H54 (cell line): ENCODE measurements at regions not wholly inside any gene's neighbourhood (a gene's known extent, or its start where the extent isn't known, plus 50 kb on each side); places are given as distances from the start of the nearest gene placed in this dataset.
"Not testable (repeated sequence)": the region's sequence is repeated elsewhere in the genome, so short reads cannot be mapped to it uniquely, and the experiment has no call there.

ENCODE experiments used
- DNase-seq: peaks from one replicate; pipeline ENCODE4 v3.0.0; 2011; ENCODE audit warnings: low spot score, mixed read lengths; ENCODE audit not compliant: insufficient read length
- FAIRE-seq: peaks from 3 replicates; lab custom pipeline; 2011; peaks lifted over from hg19 to GRCh38; lab: Jason Lieb, UNC
- POLR2A ChIP-seq: IDR thresholded peaks from 2 replicates; pipeline ENCODE4 v1.6.1; 2011; ENCODE audit warnings: low read depth, mild to moderate bottlenecking, low read length

DNA sequence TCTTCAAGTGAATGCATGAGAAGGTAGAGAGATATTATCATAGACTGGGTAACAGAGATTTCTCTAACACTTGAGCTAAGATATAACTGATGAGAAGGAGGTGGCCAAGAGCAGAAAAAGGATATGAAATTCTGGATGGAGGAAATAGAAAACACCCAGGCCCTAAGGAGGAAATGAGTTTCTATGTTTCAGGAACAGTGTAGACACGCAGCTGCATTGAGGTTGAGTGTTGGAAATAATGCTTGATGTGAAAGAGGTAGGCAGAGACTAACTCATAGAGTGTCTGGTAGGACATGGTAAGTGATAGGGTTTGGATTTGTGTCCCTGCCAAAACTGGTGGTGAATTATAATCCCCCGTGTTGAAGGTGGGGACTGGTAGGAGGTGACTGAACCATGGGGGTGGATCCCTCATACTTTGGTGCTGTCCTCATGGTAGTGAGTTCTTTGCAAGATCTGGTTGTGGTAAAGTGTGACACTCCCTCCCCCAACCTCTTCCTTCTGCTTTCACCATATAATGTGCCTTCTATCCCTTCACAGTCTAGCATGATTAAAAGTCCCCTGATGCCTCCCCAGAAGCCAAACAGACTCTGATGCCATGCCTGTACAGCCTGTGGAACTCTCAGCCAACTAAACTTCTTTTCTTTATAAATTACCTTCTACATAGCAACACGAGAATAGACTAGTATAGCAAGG is 787.3 kb downstream of the EDEM1 start:
- DNase-seq (no peak), FAIRE-seq (no peak)
- TF ChIP-seq POLR2A = no peak

DNA sequence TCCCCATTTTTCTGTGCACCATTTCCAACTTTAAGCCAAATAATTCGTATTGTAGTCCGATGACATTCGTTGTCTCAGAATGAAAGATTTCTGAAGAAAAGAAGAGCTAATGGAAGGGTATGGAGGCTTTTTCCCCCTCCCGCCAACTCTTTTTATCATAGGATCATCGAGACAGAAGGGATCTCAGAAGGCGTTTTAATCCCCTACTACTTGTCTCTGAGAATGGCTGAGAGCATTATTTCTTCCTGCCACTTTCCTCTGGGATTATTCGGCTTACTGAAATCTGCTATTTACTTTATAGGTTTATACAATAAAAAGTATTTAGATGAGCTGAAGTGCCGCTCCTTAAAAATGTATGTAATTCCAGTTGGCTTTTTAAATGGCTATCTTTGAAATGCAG is 789.8 kb downstream of the EDEM1 start:
- DNase-seq = no peak
- no peak for FAIRE-seq
- TF ChIP-seq POLR2A = no peak

DNA sequence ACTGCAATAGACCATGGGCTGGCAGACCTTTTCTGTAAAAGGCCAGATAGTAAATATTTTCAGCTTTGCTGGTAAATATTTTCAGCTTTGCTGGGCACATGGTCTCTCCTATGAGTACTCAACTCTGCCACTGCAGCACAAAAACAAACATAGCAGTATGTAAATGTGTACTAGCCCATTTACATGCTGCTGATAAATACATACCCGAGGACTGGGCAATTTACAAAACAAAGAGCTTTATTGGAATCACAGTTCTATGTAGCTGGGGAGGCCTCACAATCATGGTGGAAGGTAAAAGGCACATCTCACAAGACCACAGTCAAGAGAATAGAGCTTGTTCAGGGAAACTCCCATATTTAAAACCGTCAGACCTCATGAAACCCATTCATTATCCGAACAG is 793.0 kb downstream of the EDEM1 start:
- FAIRE-seq = no peak
- no peak for DNase-seq
- TF ChIP-seq POLR2A = no peak

DNA sequence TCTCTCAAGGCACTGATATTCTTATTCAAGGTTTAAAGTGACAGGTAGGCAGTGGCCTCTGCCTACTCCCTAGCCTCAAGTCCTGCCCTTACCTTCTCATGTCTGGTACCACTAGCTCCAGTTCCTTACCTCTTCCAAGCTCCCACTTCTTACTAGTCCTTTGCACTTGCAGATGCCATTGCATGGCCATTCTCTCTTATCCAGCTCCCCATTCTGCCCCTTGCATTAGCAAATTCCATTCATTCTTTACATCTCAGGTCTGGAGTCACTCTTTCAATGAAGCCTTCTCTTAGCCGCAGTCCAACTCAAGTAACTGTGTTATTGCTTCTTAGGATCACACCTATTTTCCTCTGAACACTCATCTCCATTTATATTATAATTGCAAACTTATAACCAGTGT is 807.1 kb downstream of the EDEM1 start:
- FAIRE-seq = no peak
- TF ChIP-seq POLR2A = no peak
- no peak for DNase-seq

DNA sequence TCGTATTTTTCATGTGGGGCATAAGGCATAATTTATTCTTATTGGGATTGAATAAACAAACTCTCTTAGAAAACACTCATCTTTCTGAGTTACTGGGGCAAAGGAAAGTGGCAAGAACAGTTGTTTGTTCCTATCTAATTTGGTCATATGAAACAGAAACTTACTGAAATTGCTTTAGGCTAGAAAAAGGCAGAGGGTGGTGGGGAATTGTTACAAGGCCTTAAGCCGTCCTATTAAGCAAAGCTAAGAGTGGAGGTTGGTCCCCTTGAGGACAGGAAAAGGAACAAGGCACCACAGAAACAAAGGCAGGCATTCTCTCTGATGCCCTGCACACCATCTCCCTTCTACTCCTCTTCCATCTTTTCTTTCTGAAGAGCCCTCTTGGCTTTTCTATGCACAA is 830.9 kb downstream of the EDEM1 start:
- no peak for TF ChIP-seq POLR2A
- DNase-seq = no peak
- no peak for FAIRE-seq

DNA sequence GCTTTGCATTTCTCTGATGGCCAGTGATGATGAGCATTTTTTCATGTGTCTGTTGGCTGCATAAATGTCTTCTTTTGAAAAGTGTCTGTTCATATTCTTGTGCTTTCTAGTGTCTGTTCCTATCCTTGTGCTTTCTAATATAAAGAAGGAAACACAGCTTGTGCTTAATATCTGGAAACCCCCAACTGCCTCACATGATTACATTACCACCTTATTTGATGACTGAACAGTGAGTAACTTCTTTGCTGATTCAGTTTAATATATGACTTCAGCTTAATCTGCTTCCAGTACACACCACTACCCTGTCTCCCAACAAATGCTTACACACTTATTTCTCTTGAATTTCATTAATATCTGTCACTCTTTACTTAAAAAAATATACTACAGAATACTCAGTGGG is 835.1 kb downstream of the EDEM1 start:
- no peak for TF ChIP-seq POLR2A
- FAIRE-seq (no peak), DNase-seq (no peak)

DNA sequence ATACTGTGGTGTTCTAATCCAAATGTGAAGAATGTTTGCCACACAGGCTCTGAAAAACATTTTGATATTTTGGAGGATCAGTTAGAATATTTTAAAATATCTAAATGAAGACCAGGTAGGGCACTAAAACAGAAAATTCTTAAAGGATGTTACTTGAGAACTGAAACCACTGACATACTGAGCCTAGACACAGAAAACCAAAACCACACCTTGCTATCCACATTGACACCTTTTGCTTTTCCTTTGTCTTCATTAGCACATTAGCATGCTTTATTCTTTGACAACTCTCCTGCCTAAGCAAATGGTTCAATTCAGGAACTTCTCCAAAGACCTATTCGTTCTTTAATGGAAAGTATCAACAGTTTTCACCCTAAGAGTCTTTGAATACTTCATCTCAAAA is 835.9 kb upstream of the GRM7 start:
- FAIRE-seq = no peak
- no peak for TF ChIP-seq POLR2A

DNA sequence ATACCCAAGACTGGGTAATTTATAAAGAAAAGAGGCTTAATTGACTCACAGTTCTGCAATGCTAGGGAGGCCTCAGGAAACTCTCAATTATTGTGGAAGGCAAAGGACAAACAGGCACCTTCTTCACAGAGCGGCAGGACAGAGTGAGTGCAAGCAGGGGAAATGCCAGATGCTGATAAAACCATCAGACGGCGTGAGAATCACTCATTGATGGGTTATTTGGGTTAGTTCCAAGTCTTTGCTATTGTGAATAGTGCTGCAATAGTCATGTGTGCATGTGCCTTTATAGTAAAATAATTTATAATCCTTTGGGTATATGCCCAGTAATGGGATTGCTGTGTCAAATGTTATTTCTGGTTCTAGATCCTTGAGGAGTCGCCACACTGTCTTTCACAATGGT is 830.3 kb upstream of the GRM7 start:
- FAIRE-seq, DNase-seq: not testable (repeated sequence)

More for the DNA sequence above, 835.9 kb upstream of the GRM7 start:
- no peak for DNase-seq

DNA sequence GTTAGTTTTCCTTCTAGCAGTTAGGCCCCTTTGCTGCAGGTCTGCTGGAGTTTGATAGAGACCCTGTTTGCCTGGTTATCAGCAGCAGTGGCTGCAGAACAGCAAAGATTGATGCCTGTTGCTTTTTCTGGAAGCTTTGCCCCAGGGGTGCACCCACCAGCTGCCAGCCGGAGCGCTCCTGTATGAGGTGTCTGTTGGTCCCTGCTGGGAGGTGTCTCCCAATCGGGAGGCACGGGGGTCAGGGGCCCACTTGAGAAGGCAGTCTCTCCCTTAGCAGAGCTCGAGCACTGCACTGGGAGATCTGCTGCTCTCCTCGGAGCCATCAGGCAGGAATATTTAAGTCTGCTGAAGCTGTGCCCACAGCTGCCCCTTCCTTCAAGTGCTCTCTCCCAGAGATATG is 825.3 kb upstream of the GRM7 start:
- FAIRE-seq (no peak), DNase-seq (no peak)
- no peak for TF ChIP-seq POLR2A

DNA sequence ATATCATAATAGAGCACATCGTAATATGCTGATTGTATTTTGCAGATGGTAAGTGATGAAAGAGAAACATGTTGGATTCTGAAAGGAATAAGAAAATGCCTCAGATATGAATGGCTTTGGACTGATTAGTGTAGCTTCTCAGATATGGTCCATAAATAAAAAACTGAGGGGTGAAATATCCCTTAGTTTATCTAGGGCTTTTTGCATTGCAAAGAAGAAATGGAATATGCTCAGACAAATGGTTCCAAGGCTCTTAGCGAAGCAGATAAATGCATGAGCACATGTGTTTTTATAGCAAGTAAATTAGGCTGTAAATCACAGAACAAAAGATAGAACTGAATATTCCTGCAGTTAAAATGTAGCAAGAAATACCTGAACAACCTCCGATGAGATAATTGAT is 820.9 kb upstream of the GRM7 start:
- DNase-seq = no peak
- no peak for TF ChIP-seq POLR2A
- FAIRE-seq = no peak

DNA sequence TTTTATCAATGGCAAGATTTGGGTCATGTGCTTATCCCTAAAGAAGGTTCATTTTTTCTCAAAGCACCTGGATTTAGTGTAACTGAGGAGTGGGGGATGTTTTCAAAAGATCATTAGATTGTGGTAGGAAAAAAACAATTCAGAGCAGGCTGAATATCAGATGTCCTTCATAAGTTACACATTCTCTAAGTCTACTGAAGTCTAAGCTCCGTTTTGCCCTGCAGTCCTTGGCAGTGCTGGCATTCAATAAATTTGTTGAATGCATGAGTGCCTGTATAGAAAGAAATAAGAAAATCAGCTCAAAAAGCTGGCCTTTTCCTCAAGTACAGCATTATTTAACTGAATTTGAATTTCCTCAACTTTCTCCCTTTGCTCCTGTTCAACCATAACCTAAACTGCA is 819.0 kb upstream of the GRM7 start:
- TF ChIP-seq POLR2A = no peak
- no peak for FAIRE-seq
- DNase-seq = no peak

DNA sequence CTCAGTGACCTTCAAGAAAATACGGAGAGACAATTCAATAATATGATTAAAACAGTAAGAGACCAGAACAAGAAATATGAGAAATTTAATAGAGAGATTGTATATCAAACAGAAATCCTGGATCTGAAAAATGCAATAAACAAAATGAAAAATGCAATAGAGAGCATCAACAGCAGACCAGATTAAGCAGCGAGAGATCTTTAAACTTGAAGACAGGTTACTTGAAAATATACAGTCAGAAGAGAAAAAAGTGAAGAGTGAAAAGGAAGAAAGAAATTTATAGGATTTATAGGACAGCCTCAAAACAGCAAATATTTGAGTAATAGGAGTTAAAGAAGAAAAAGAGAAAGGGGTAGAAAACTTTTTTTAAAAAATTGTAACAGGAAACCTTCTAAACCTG is 813.9 kb upstream of the GRM7 start:
- TF ChIP-seq POLR2A = no peak
- FAIRE-seq = no peak
- no peak for DNase-seq

DNA sequence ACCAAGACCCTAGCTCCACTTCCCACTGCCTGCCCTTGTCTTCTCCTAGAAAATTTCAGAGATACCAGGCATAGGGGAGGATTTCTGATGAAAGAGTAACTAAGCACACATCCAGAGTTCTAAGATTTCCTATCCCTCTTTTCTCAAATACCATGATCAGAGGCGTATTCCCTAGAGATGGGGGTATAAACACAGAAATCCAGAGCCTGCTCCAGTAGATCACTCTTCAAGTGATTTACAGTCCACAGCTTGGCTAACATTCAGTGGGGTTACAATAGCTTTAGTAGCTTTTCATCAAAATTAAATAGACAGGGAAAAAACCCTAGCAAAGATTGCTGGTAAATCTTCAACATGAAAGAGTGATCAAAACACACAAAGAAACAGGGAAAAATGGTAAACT is 800.7 kb upstream of the GRM7 start:
- TF ChIP-seq POLR2A = no peak
- FAIRE-seq (no peak), DNase-seq (no peak)

DNA sequence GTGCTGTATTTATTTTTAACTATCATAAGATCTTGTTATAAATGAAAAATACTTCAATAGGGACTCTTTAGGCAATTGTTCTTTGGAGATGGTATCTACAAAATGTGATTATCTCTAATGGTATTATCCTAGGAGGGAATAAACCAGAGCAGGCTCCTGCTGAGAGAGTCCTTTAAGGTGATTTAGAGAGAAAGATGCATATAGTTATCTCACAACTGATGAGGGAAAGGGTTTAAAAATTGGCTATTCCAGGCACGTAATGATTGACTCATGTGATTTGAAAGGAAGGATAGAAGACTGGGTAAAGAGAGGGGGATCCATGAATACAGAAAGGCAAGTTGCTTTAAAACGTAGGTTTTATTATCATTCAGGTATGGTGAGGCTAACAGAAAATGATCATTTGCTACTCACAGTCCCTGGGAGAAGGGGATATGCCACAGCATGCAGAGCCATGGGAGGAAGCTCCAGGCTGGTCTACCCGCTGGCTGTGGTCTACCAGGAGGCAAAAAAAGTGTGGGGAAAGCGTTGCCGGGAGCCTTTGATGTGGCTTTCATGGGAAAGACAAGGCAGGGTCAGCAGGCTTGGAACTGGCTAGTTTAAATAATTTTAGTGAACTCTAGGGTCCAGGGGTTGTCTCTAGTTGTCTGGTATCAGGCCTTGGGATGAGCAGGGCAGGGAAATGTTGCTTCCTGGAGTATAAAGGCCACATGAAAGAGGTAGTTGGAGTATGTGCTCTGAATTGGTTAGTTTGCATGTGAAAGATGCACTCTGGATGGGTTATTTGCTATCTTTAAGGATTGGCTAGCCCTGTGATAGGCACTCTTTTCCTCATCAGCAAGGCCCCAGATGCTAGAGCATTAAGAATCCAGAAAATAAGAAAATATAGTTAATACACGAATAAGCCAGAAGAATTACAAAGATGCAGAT is 798.4 kb upstream of the GRM7 start:
- DNase-seq (no peak), FAIRE-seq (no peak)
- TF ChIP-seq POLR2A = no peak

DNA sequence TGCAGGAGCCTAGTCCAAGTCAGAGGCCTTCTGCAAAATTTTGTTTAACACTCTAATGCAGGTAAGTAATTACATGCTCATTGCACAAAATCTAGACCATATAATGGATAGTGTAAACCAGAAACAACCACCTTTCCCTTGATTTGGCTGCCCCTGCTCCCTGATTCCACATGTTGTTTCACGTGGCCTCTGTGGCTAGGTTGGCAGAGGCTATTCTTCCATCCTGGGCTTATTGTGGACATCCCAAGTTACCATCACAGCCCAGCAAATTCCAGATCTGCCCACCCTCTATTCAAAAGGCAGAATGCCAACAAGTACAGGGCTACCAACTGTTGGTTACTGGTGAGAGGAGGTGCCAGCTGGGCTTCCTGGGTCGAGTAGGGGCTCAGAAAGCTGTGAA is 794.5 kb upstream of the GRM7 start:
- DNase-seq (no peak), FAIRE-seq (no peak)
- TF ChIP-seq POLR2A = no peak

DNA sequence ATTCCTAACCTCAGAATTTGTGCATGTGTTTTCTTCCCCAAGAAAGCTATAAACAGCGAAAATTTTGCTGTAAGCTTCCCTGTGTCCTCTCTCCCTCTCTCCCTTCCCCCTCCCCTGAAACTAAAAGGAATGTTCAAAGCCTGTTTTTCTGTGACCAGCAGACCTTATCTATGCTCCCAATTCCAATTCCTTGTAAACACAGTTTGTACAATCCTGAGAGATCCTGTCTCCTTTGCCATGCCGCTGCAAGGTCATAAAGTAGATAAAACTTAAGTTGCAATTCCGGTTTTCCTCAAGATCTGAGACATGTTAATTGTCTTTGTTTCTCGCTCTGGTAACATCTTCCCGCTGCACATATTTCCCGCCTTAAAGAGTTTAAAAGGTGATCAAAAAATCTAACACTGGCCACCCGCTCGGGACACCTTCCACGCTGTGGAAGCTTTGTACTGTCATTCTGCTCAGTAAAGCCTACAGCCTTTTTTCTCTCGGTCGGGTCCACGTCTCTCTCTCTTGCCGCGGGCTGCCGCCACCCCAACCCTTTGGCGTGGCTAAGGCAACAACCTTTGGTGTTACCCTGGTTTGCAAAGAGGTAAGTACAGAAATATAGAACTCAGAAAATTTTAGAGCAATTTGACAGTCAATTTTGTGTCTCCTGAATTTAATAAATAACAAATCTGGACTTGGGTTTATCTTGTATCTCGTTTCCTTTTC is 793.9 kb upstream of the GRM7 start:
- not testable (repeated sequence) for DNase-seq, FAIRE-seq
